ENCODE measurements at regions not wholly inside any gene's neighbourhood (a gene's known extent, or its start where the extent isn't known, plus 50 kb on each side); places are given as distances from the start of the nearest gene placed in this dataset.

GRCh38 chr5:53323511-53323910, 156.9 kb upstream of the FST start:
- no peak for TF ChIP-seq POLR2AphosphoS5 (IDR thresholded peaks at IDR 0.05; ENCODE audit: low read depth, low read length)
- no peak for TF ChIP-seq POLR2A (IDR thresholded peaks at IDR 0.05; ENCODE audit: low read depth, low read length)
- TF ChIP-seq TAF1 (IDR thresholded peaks at IDR 0.05; ENCODE audit: borderline replicate concordance, low read depth, low read length), result no peak
